Gastrocnemius medialis (tissue), 4 donors: ENCODE measurements at regions not wholly inside any gene's neighbourhood (a gene's known extent, or its start where the extent isn't known, plus 50 kb on each side); places are given as distances from the start of the nearest gene placed in this dataset.

Experiments used
- POLR2A ChIP-seq, 2 donors: fragments of 450-650 bp; IDR thresholded peaks; one replicate each; pipeline ENCODE4 v1.6.1; 2017; ENCODE audit warnings: antibody characterized with exemption in 2 of 2, mild to moderate bottlenecking in 2 of 2, moderate library complexity in 2 of 2
- TF ChIP-seq, protein P1 (sequence below), 5 experiments: fragments of 450-650 bp in 3 of 5; fragments of 200-600 bp in 2 of 5; sonication (generic) in 2 of 5; IDR thresholded peaks in 4 of 5; conservative IDR thresholded peaks in 1 of 5; 1 replicate in 4 of 5; 2 replicates in 1 of 5; pipeline ENCODE4 v1.5.1; 2016 to 2019; ENCODE audit warnings: antibody characterized with exemption in 5 of 5, mild to moderate bottlenecking in 3 of 5, moderate library complexity in 3 of 5

DNA sequence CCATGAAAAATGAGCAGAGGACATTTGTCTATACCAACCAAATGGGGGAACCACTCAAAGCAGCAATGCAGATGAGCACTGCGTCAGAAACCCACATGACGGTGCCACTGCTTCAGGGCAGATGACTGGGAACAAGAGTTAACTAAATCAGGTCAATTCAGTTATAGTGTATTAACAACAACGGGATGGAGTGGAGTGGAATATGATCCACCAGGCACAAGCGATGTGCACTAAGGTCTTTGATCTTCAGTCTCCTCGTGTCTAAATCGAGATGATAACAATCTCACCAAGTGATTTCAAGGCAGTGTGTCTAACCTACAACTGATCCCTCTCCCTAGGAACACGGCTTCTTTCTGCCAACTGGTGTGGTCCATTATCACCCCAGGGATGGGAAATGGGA lies 269.0 kb downstream of the RAD51AP2 start:
- TF ChIP-seq, protein P1, sequence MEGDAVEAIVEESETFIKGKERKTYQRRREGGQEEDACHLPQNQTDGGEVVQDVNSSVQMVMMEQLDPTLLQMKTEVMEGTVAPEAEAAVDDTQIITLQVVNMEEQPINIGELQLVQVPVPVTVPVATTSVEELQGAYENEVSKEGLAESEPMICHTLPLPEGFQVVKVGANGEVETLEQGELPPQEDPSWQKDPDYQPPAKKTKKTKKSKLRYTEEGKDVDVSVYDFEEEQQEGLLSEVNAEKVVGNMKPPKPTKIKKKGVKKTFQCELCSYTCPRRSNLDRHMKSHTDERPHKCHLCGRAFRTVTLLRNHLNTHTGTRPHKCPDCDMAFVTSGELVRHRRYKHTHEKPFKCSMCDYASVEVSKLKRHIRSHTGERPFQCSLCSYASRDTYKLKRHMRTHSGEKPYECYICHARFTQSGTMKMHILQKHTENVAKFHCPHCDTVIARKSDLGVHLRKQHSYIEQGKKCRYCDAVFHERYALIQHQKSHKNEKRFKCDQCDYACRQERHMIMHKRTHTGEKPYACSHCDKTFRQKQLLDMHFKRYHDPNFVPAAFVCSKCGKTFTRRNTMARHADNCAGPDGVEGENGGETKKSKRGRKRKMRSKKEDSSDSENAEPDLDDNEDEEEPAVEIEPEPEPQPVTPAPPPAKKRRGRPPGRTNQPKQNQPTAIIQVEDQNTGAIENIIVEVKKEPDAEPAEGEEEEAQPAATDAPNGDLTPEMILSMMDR (IDR thresholded peaks at IDR 0.05 in 4 of 5, conservative IDR thresholded peaks at IDR 0.05 in 1 of 5): no peak
- TF ChIP-seq POLR2A (IDR thresholded peaks at IDR 0.05): no peak
